Activated CD4-positive, alpha-beta T cell treated with anti-CD3 and anti-CD28 coated beads, Interleukin-2, amount 10 ng/mL, durations not matched to agents 7 days and 5 days (primary cell): ENCODE measurements at regions not wholly inside any gene's neighbourhood (a gene's known extent, or its start where the extent isn't known, plus 50 kb on each side); places are given as distances from the start of the nearest gene placed in this dataset.
"Not testable (repeated sequence)": the region's sequence is repeated elsewhere in the genome, so short reads cannot be mapped to it uniquely, and the experiment has no call there.

Source experiments
- CTCF ChIA-PET: fragments of 350-600 bp; sonication (Branson Sonifier 250); formaldehyde crosslinking; loops from one replicate; lab custom pipeline; 2021; ENCODE audit warnings: antibody characterized with exemption; lab: Charles Lee
- POLR2A ChIA-PET: fragments of 350-600 bp; sonication (Branson Sonifier 250); formaldehyde crosslinking; loops from one replicate; lab custom pipeline; 2021; ENCODE audit warnings: antibody characterized with exemption; lab: Charles Lee
- DNase-seq: peaks from one replicate; pipeline ENCODE4 v3.0.0-alpha.2; 2020
- H3K27ac Mint-ChIP-seq: one replicate; pipeline ENCODE4 v1.8.0; 2021; ENCODE audit warnings: mild to moderate bottlenecking, moderate library complexity, mixed read lengths
- H3K27me3 Mint-ChIP-seq: one replicate; pipeline ENCODE4 v1.8.0; 2021; ENCODE audit warnings: mixed read lengths
- H3K36me3 Mint-ChIP-seq: one replicate; pipeline ENCODE4 v1.8.0; 2021; ENCODE audit warnings: low read depth, mixed read lengths
- H3K4me1 Mint-ChIP-seq: one replicate; pipeline ENCODE4 v1.8.0; 2021; ENCODE audit warnings: mixed read lengths
- H3K4me3 Mint-ChIP-seq: one replicate; pipeline ENCODE4 v1.8.0; 2021; ENCODE audit warnings: mild to moderate bottlenecking, moderate library complexity, mixed read lengths
- H3K9me3 Mint-ChIP-seq: one replicate; pipeline ENCODE4 v1.8.0; 2021; ENCODE audit warnings: mixed read lengths

DNA sequence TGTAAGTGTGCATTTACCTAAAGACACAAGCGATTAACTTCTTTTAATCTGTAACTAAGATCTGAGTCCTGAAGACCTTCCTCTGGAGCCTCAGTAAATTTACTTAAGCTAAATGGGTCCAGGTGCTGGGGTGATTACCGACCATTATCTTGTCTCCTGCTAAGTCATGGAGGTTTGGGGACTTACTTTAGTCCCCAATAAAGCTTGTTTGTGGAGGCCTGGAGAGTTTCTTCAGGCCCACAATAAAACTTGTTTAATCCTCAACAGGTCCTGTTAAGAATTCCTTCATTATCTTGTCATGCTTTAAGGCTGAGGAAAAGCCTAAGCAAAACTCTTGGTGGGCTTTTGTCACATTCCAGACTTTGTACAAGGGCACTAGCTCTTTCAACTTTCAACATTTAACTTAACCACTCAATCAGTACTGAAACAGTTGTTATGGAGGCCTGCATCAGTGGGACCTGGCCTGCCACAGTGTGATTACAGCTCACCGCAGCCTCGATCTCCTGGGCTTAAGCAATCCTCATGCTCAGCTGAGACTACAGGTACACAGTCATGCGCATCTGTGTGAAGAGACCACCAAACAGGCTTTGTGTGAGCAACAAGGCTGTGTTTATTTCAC lies 84.0 kb downstream of the FMO4 start:
- no peaks in the 10 kb centered on the region for H3K9me3 Mint-ChIP-seq
- H3K4me1 Mint-ChIP-seq = no peaks in the 10 kb centered on the region
- POLR2A ChIA-PET = no interaction called here
- no peak for DNase-seq
- H3K27ac Mint-ChIP-seq = no peak overlapping the region
- no peaks in the 10 kb centered on the region for H3K36me3 Mint-ChIP-seq
- CTCF ChIA-PET = interaction anchor here (0.5 to 0.6 kb wide), 2 partner anchors 18 to 30 kb away, joined by 3 read pairs; no protein-coding TSS in a partner anchor
- peaks cover 3% of the 10 kb centered on the region for H3K27me3 Mint-ChIP-seq
- no peak overlapping the region for H3K4me3 Mint-ChIP-seq

DNA sequence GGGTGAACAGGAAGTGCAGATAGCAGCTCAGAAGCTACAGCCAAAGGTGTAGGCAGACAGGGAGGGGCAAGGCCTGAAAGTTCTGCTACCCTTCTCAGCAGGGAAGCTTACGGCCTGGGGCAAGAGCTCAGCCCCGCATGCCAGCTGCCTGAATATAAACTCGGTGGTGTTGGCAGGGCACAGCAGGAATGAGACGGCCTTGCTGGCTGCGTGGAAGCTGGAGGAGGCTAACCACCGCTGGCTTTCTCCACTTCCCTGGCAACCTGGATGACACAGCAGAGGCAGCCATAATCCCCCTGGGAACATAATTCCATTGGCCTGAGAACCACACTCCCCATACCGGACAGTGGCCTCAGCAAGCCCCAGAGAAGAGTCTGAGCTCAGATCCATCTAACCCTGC lies 81.9 kb upstream of the PRRC2C start:
- Mint-ChIP-seq H3K4me1 (no peaks in the 10 kb centered on the region), H3K27me3 (peaks cover 8% of the 10 kb centered on the region), H3K27ac (no peak overlapping the region), H3K36me3 (no peaks in the 10 kb centered on the region), H3K9me3 (no peaks in the 10 kb centered on the region), H3K4me3 (no peak overlapping the region)
- ChIA-PET POLR2A (no interaction called here), CTCF (interaction anchor here (0.7 kb wide), 1 partner anchor 15 kb away, joined by 4 read pairs; no protein-coding TSS in a partner anchor)
- no peak for DNase-seq

DNA sequence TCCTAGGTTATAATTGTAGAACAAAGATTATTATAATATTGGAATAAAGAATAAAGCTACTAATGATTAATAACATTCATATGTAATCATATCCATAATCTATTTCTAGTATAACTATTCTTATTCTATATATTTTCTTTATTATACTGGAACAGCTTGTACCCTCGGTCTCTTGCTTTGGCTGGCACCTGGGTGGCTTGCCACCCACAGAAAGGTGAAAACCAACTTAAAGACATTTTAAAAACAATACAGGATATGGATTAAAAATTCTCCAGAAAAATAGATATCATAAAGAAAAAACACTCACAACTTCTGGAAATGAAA lies 80.0 kb upstream of the PRRC2C start:
- Mint-ChIP-seq H3K9me3 (no peaks in the 10 kb centered on the region), H3K4me3 (no peak overlapping the region), H3K4me1 (no peaks in the 10 kb centered on the region), H3K27ac (no peak overlapping the region), H3K27me3 (peaks cover 8% of the 10 kb centered on the region), H3K36me3 (no peaks in the 10 kb centered on the region)
- DNase-seq = no peak
- ChIA-PET CTCF (no interaction called here), POLR2A (no interaction called here)

GRCh38 chr1:171413557-171413956 lies 71.8 kb upstream of the PRRC2C start:
- CTCF ChIA-PET = interaction anchor here (0.6 kb wide), 1 partner anchor 330 kb away, joined by 3 read pairs; no protein-coding TSS in a partner anchor
- H3K27me3 Mint-ChIP-seq, POLR2A ChIA-PET, H3K4me1 Mint-ChIP-seq, H3K4me3 Mint-ChIP-seq, DNase-seq, H3K9me3 Mint-ChIP-seq, H3K36me3 Mint-ChIP-seq, H3K27ac Mint-ChIP-seq: not testable (repeated sequence)

DNA sequence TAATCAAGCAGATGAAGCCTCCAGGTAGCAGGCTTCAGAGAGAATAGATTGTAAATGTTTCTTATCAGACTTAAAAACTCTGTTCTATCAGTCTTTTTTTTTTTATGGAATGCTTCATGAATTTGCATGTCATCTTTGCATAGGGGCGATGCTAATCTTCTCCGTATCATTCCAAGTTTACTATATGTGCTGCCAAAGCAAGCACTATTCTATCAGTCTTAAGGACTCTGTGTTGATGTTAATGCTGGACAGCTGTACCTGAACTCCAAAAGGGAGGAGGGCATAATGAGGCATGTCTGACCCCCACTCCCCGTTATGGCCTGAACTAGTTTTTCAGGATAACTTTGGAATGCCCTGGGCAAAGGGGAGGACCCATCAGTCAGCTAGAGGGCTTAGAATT lies 66.8 kb upstream of the PRRC2C start:
- peaks cover 22% of the 10 kb centered on the region for H3K4me1 Mint-ChIP-seq
- no peak overlapping the region for H3K27ac Mint-ChIP-seq
- no peaks in the 10 kb centered on the region for H3K36me3 Mint-ChIP-seq
- ChIA-PET CTCF (interaction anchor here (0.5 kb wide), 1 partner anchor 34 kb away, joined by 3 read pairs; no protein-coding TSS in a partner anchor), POLR2A (no interaction called here)
- H3K9me3 Mint-ChIP-seq = peaks cover 2% of the 10 kb centered on the region
- no peak overlapping the region for H3K4me3 Mint-ChIP-seq
- no peak for DNase-seq
- no peaks in the 10 kb centered on the region for H3K27me3 Mint-ChIP-seq

GRCh38 chr1:171420810-171421209 lies 64.5 kb upstream of the PRRC2C start:
- H3K9me3 Mint-ChIP-seq = no peaks in the 10 kb centered on the region
- no peaks in the 10 kb centered on the region for H3K27me3 Mint-ChIP-seq
- no peak for DNase-seq
- H3K36me3 Mint-ChIP-seq = no peaks in the 10 kb centered on the region
- POLR2A ChIA-PET = no interaction called here
- H3K4me3 Mint-ChIP-seq = no peak overlapping the region
- H3K27ac Mint-ChIP-seq = no peak overlapping the region
- CTCF ChIA-PET = interaction anchor here (0.9 to 1.7 kb wide), 2 partner anchors 10 to 17 kb away, joined by 3 to 5 read pairs; no protein-coding TSS in a partner anchor
- peaks cover 22% of the 10 kb centered on the region for H3K4me1 Mint-ChIP-seq

GRCh38 chr1:171421413-171422020 lies 63.8 kb upstream of the PRRC2C start:
- no peaks in the 10 kb centered on the region for H3K9me3 Mint-ChIP-seq
- no peak for DNase-seq
- H3K27ac Mint-ChIP-seq = no peak overlapping the region
- H3K27me3 Mint-ChIP-seq = no peaks in the 10 kb centered on the region
- ChIA-PET POLR2A (no interaction called here), CTCF (interaction anchor here (1.7 kb wide), 1 partner anchor 9 kb away, joined by 5 read pairs; no protein-coding TSS in a partner anchor)
- H3K36me3 Mint-ChIP-seq = no peaks in the 10 kb centered on the region
- H3K4me1 Mint-ChIP-seq = peaks cover 22% of the 10 kb centered on the region
- H3K4me3 Mint-ChIP-seq = no peak overlapping the region

DNA sequence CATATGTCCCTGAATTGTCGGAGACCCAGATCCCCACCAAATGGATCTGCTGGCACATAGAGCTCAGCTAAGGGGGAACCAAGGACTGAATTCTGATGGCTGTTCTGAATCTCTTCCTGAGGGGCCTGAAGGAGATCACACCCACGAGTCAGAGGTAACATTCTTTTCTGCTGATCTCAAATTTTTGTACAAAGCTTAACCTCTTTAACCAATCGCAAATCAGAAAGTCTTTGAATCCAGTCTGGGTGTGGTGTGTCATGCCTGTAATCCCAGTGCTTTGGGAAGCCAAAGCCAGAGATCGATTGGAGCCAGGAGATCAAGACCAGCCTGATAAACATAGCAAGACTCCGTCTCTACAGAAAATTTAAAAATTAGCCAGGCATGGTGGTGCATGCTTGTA lies 62.8 kb upstream of the PRRC2C start:
- H3K4me1 Mint-ChIP-seq = peaks cover 22% of the 10 kb centered on the region
- H3K36me3 Mint-ChIP-seq = no peaks in the 10 kb centered on the region
- no peaks in the 10 kb centered on the region for H3K9me3 Mint-ChIP-seq
- no peak overlapping the region for H3K27ac Mint-ChIP-seq
- ChIA-PET POLR2A (no interaction called here), CTCF (interaction anchor here (0.6 to 1.6 kb wide), 4 partner anchors 10 to 459 kb away, joined by 3 read pairs; no protein-coding TSS in a partner anchor)
- H3K4me3 Mint-ChIP-seq = no peak overlapping the region
- no peak for DNase-seq
- no peaks in the 10 kb centered on the region for H3K27me3 Mint-ChIP-seq

GRCh38 chr1:171424494-171424893 lies 60.8 kb upstream of the PRRC2C start:
- ChIA-PET CTCF (no interaction called here), POLR2A (no interaction called here)
- Mint-ChIP-seq H3K4me3 (no peak overlapping the region), H3K9me3 (no peaks in the 10 kb centered on the region), H3K27ac (no peak overlapping the region), H3K4me1 (peaks cover 22% of the 10 kb centered on the region), H3K36me3 (no peaks in the 10 kb centered on the region), H3K27me3 (no peaks in the 10 kb centered on the region)
- no peak for DNase-seq

GRCh38 chr1:171426645-171427044 lies 58.7 kb upstream of the PRRC2C start:
- no peak overlapping the region for H3K27ac Mint-ChIP-seq
- ChIA-PET CTCF (no interaction called here), POLR2A (no interaction called here)
- no peaks in the 10 kb centered on the region for H3K36me3 Mint-ChIP-seq
- H3K4me1 Mint-ChIP-seq = peaks cover under 1% of the 10 kb centered on the region
- H3K9me3 Mint-ChIP-seq = no peaks in the 10 kb centered on the region
- no peaks in the 10 kb centered on the region for H3K27me3 Mint-ChIP-seq
- no peak for DNase-seq
- H3K4me3 Mint-ChIP-seq = no peak overlapping the region

DNA sequence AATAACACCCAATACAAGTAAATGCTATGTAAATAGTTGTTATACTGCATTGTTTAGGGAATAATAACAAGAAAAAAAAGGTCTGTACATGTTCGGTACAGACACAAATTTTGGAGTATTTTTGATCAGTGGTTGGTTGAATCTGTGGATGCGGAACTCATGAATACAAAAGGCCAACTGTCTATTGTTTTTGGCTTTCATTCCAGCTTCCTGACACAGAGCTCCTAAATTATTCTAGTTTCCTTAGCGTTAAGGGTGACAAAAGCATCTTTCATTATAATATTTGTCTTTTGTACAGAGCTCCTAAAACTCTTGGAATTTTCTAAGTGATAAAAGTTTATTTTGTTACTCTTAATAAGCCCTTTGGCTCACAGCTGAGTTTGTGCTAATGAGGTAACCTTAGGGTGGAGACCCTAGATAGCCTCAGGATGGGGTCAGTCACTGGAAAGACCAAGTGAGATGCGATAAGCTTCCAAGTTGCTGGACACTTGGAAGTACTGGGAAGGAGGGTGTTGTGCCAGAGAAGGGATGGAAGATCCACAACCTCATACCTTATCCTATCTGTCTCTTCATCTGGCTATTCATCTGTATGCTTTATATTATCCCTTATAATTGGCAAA lies 57.4 kb upstream of the PRRC2C start:
- Mint-ChIP-seq H3K9me3 (no peaks in the 10 kb centered on the region), H3K4me3 (no peak overlapping the region), H3K36me3 (no peaks in the 10 kb centered on the region), H3K4me1 (no peaks in the 10 kb centered on the region), H3K27ac (no peak overlapping the region), H3K27me3 (no peaks in the 10 kb centered on the region)
- ChIA-PET CTCF (interaction anchor here (0.6 kb wide), 1 partner anchor 44 kb away, joined by 6 read pairs; no protein-coding TSS in a partner anchor), POLR2A (no interaction called here)
- no peak for DNase-seq

- no peaks in the 10 kb centered on the region for H3K27me3 Mint-ChIP-seq
- CTCF ChIA-PET = no interaction called here
- H3K9me3 Mint-ChIP-seq = no peaks in the 10 kb centered on the region
- DNase-seq = no peak
- POLR2A ChIA-PET = no interaction called here
- peaks cover 2% of the 10 kb centered on the region for H3K4me1 Mint-ChIP-seq
- H3K36me3 Mint-ChIP-seq = no peaks in the 10 kb centered on the region
- H3K27ac Mint-ChIP-seq = no peak overlapping the region
- no peak overlapping the region for H3K4me3 Mint-ChIP-seq
Observed at GRCh38 chr1:171429137-171429536, 56.2 kb upstream of the PRRC2C start.

GRCh38 chr1:171431994-171432393 lies 53.3 kb upstream of the PRRC2C start:
- POLR2A ChIA-PET = no interaction called here
- no peaks in the 10 kb centered on the region for H3K9me3 Mint-ChIP-seq
- H3K27me3 Mint-ChIP-seq = no peaks in the 10 kb centered on the region
- no peak for DNase-seq
- no peak overlapping the region for H3K27ac Mint-ChIP-seq
- CTCF ChIA-PET = interaction anchor here (0.7 to 1.0 kb wide), 2 partner anchors 9 to 95 kb away, joined by 3 read pairs; no protein-coding TSS in a partner anchor
- no peaks in the 10 kb centered on the region for H3K36me3 Mint-ChIP-seq
- peaks cover 8% of the 10 kb centered on the region for H3K4me1 Mint-ChIP-seq
- no peak overlapping the region for H3K4me3 Mint-ChIP-seq
